ENCODE measurements at regions not wholly inside any gene's neighbourhood (a gene's known extent, or its start where the extent isn't known, plus 50 kb on each side); places are given as distances from the start of the nearest gene placed in this dataset.

DNA sequence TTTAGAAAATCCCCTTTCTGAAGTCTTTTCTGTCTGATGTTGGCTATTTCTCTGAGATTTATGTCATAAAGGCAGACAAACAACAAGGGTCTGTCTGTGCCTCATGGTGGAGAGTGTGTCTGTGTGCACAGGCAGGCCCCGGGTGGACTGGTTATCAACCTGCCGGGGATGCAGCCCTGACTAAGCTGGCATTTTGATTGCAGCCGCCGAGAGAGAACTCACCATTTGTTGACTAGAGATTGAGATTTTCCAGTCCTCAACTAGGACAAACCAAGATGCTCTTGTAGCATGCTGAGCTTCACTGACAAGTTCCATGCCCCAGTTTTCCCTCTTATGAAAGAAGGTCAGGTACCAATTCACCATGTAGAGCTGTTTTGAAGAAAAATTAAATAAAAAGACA is 363.6 kb upstream of the CNR1 start:
- DNase-seq (ENCODE audit: low read depth): no peak
- TF ChIP-seq CTCF (IDR thresholded peaks at IDR 0.05; ENCODE audit: insufficient read depth, low read depth, low read length, missing control alignments): no peak
- H3K4me3 ChIP-seq (ENCODE audit: low read depth, low read length): no peak overlapping the region

DNA sequence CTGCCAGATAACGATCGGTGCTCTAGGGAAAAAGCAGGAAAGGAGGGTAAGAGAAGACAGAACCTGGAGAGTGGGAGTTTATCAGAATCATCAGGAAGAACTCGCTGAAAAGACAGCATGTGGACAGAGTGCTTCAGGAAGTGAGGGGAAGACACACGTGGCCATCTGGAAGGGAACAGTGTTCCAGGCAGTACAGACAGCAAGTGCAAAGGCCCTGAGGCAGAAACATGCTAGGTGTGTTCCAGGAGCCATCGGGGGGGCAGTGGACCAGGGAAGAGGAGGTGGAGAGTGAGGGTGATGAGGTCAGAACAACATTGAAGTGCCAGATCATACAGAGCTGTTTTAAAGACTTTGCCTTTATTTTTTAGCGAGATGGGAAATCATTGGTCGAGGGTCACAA is 354.3 kb upstream of the CNR1 start:
- DNase-seq (ENCODE audit: low read depth): no peak
- H3K4me3 ChIP-seq (ENCODE audit: low read depth, low read length): no peak overlapping the region
- no peak for TF ChIP-seq CTCF (IDR thresholded peaks at IDR 0.05; ENCODE audit: insufficient read depth, low read depth, low read length, missing control alignments)

DNA sequence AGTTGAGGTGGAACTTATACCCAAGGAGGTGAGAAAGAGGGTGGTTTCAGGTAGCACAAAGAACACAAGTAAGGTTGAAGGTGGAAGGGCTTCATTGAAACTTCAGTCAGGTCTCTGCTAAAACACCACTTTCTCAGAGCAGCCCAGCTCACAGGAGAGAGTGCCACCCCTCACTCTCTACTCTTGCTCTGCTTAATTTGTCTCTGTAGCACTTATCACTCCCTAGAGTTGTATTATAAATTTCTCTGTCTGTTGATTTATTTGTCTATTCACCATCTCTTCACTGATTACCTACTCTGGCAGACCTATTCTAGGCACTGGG is 353.8 kb upstream of the CNR1 start:
- no peak for TF ChIP-seq CTCF (IDR thresholded peaks at IDR 0.05; ENCODE audit: insufficient read depth, low read depth, low read length, missing control alignments)
- H3K4me3 ChIP-seq (ENCODE audit: low read depth, low read length): no peak overlapping the region
- DNase-seq (ENCODE audit: low read depth): no peak

DNA sequence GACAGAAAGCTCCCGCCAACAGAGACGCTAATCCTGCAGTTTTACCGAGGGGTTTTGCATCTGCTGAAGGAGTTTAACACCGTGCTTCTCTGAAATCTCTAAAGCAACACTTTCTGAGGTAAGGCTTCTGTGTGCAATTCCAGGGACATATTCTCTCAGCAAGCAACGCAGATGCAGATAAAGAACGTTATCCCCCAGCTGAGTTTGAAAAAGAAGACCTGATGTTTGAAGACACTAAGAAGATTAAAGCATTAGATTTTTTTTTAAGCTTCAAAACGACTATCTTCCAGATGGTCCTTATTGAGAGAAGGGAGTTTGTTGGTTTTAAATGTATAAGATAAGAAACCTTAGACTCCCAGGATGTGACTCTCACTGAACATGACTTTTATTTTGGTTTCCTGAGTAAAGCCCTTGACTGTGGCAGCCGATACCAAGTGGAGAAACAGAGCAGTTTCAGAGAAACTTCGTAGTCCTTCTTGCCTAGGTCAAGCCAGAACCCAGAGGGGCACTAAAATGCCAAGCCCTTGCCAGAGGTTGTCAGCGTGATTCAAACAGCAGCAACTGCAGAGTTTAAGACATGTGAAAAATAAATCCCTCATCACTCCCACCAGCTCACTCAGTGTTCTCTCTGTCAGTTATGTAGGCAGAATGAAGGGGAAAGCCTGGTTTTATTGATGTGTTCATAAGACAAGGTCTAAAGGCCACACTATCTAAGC is 353.3 kb upstream of the CNR1 start:
- H3K4me3 ChIP-seq (ENCODE audit: low read depth, low read length): no peak overlapping the region
- TF ChIP-seq CTCF (IDR thresholded peaks at IDR 0.05; ENCODE audit: insufficient read depth, low read depth, low read length, missing control alignments): no peak
- no peak for DNase-seq (ENCODE audit: low read depth)

- DNase-seq (ENCODE audit: low read depth): no peak
- no peak overlapping the region for H3K4me3 ChIP-seq (ENCODE audit: low read depth, low read length)
- no peak for TF ChIP-seq CTCF (IDR thresholded peaks at IDR 0.05; ENCODE audit: insufficient read depth, low read depth, low read length, missing control alignments)
Observed at GRCh38 chr6:88517737-88518136, 351.6 kb upstream of the CNR1 start.

DNA sequence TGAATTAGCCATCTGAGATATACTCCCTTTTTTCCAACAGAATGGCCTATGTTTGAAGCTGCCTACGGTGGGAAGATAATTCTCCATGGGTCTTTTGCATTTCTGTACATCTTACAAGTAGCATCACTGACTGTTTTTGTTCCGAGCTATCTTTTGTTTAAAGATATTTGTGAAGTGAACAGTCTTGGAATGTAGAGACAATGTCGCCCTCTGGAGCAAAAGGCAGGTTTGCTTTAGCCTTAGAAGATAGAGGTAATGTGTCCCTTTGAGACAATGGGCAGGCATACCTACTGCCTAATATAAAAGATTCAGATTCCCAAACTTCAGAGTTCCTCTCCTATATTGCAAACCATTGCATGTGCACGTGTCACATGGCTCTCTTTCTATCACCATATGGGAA is 347.8 kb upstream of the CNR1 start:
- TF ChIP-seq CTCF (IDR thresholded peaks at IDR 0.05; ENCODE audit: insufficient read depth, low read depth, low read length, missing control alignments): no peak
- no peak for DNase-seq (ENCODE audit: low read depth)
- H3K4me3 ChIP-seq (ENCODE audit: low read depth, low read length): no peak overlapping the region

GRCh38 chr6:88513471-88513870 is 347.3 kb upstream of the CNR1 start:
- no peak for TF ChIP-seq CTCF (IDR thresholded peaks at IDR 0.05; ENCODE audit: insufficient read depth, low read depth, low read length, missing control alignments)
- H3K4me3 ChIP-seq (ENCODE audit: low read depth, low read length): no peak overlapping the region
- no peak for DNase-seq (ENCODE audit: low read depth)
